Mucosa of rectum (tissue), 2 donors: ENCODE measurements at regions not wholly inside any gene's neighbourhood (a gene's known extent, or its start where the extent isn't known, plus 50 kb on each side); places are given as distances from the start of the nearest gene placed in this dataset.

ENCODE experiments used
- H3K27ac ChIP-seq, 2 donors: one replicate each; pipeline ENCODE4 v1.7.0; 2013; ENCODE audit warnings: inconsistent platforms in 2 of 2, low read depth in 2 of 2, low read length in 2 of 2
- H3K27me3 ChIP-seq, 2 donors: one replicate each; pipeline ENCODE4 v1.7.0; 2013; ENCODE audit warnings: low read length in 2 of 2; ENCODE audit not compliant: control insufficient read depth in 2 of 2, insufficient read depth in 2 of 2
- H3K36me3 ChIP-seq, 2 donors: one replicate each; pipeline ENCODE4 v1.7.0; 2013; ENCODE audit warnings: low read length in 2 of 2; ENCODE audit not compliant: control insufficient read depth in 2 of 2, insufficient read depth in 2 of 2
- H3K4me1 ChIP-seq, 2 donors: one replicate each; pipeline ENCODE4 v1.7.0; 2013; ENCODE audit warnings: low read length in 2 of 2, mild to moderate bottlenecking in 1 of 2; ENCODE audit not compliant: control insufficient read depth in 2 of 2, insufficient read depth in 2 of 2
- H3K4me3 ChIP-seq, 2 donors: one replicate each; pipeline ENCODE4 v1.7.0; 2013; ENCODE audit warnings: low read length in 2 of 2
- H3K9ac ChIP-seq, 2 donors: one replicate each; pipeline ENCODE4 v1.7.0; 2013; ENCODE audit warnings: low read length in 2 of 2, low read depth in 1 of 2, mild to moderate bottlenecking in 1 of 2
- H3K9me3 ChIP-seq, 2 donors: one replicate each; pipeline ENCODE4 v1.7.0; 2013; ENCODE audit warnings: low read length in 2 of 2; ENCODE audit not compliant: control insufficient read depth in 2 of 2
- donor health status: healthy.
- donor health status: Normal muscosa, but diverticular disease.

GRCh38 chr5:9781890-9782289, 151.7 kb upstream of the TAS2R1 start:
- H3K27me3 ChIP-seq, result no peaks in the 10 kb centered on the region
- H3K4me1 ChIP-seq, result peaks cover 0 to 5% of the 10 kb centered on the region in 2 donors
- H3K4me3 ChIP-seq, result no peak overlapping the region
- H3K9me3 ChIP-seq, result no peaks in the 10 kb centered on the region
- H3K27ac ChIP-seq, result peak overlapping the region in 1 of 2 donors; percentile 10
- H3K9ac ChIP-seq, result no peak overlapping the region
- no peaks in the 10 kb centered on the region for H3K36me3 ChIP-seq

DNA sequence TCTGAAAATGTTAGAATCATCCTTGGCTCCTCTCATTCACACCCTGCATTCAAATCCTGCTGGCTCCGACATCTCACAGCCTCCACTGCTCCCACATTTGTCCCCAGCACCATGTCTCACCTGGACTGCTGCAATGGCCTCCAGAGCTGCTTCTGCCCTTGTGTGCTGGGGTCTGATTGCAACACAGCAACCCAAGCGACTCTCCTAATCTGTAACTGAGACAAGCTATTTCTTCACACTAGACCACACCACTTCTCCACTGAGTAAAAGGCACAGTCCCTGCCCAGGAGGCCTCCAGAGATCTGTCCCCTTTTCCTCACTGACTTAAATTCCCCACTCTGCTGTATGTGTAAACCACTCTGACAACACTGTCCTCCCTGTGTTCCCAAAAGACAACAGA, 151.1 kb upstream of the TAS2R1 start:
- peaks cover 0 to 5% of the 10 kb centered on the region in 2 donors for H3K4me1 ChIP-seq

GRCh38 chr5:9780501-9780900, 150.3 kb upstream of the TAS2R1 start:
- Histone ChIP-seq H3K27ac (no peak overlapping the region), H3K36me3 (no peaks in the 10 kb centered on the region), H3K4me1 (peaks cover 0 to 5% of the 10 kb centered on the region in 2 donors), H3K27me3 (no peaks in the 10 kb centered on the region), H3K9ac (no peak overlapping the region), H3K4me3 (no peak overlapping the region), H3K9me3 (no peaks in the 10 kb centered on the region)

More for the DNA sequence above, 151.1 kb upstream of the TAS2R1 start:
- Histone ChIP-seq H3K9ac (no peak overlapping the region), H3K36me3 (no peaks in the 10 kb centered on the region), H3K27me3 (no peaks in the 10 kb centered on the region), H3K4me3 (no peak overlapping the region), H3K9me3 (no peaks in the 10 kb centered on the region), H3K27ac (no peak overlapping the region)

DNA sequence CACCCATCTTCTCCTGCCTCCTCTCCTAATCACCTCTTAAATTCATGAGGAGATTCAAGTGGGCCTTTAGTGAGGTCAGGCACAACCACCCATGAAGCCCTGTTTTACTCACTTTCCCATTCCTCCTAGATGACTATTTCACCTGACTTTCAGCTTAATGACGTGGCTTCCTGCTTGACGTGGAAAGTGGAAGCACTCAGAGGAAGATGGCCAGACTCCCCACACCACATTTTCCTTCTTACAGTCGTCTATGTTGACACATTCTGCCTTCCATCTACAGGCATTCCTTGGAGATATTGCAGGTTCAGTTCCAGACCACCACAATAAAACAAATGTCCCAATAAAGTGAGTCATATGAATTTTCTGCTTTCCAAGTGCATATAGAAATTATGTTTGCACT, 146.4 kb upstream of the TAS2R1 start:
- H3K36me3 ChIP-seq, result no peaks in the 10 kb centered on the region
- no peaks in the 10 kb centered on the region for H3K9me3 ChIP-seq
- H3K27ac ChIP-seq, result no peak overlapping the region
- H3K27me3 ChIP-seq, result no peaks in the 10 kb centered on the region
- H3K4me1 ChIP-seq, result no peaks in the 10 kb centered on the region
- no peak overlapping the region for H3K4me3 ChIP-seq
- H3K9ac ChIP-seq, result no peak overlapping the region

GRCh38 chr5:9775339-9775738, 145.2 kb upstream of the TAS2R1 start:
- Histone ChIP-seq H3K4me1 (no peaks in the 10 kb centered on the region), H3K9ac (no peak overlapping the region), H3K27me3 (no peaks in the 10 kb centered on the region)

GRCh38 chr5:9774472-9775079, 144.4 kb upstream of the TAS2R1 start:
- H3K27ac ChIP-seq, result no peak overlapping the region
- no peaks in the 10 kb centered on the region for H3K36me3 ChIP-seq
- no peaks in the 10 kb centered on the region for H3K4me1 ChIP-seq
- H3K9ac ChIP-seq, result no peak overlapping the region
- H3K9me3 ChIP-seq, result no peaks in the 10 kb centered on the region
- no peaks in the 10 kb centered on the region for H3K27me3 ChIP-seq
- H3K4me3 ChIP-seq, result no peak overlapping the region

More at GRCh38 chr5:9775339-9775738, 145.2 kb upstream of the TAS2R1 start:
- Histone ChIP-seq H3K4me3 (no peak overlapping the region), H3K27ac (no peak overlapping the region), H3K36me3 (no peaks in the 10 kb centered on the region), H3K9me3 (no peaks in the 10 kb centered on the region)

DNA sequence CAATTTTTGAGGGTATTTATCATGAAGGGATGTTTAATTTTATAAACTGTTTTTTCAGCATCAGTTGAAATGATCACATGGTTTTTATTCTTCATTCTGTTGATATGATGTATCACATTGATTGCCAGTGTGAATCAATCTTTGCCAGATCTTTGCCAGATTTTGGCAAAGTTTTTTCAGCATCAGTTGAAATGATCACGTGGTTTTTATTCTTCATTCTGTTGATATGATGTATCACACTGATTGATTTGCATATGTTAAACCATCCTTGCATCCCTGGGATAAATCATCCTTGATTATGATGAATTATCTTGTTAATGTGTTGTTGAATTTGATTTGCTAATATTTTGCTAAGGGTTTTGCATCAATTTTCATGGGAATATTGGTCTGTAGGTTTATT, 140.9 kb upstream of the TAS2R1 start:
- Histone ChIP-seq H3K36me3 (no peaks in the 10 kb centered on the region), H3K9ac (no peak overlapping the region), H3K9me3 (no peaks in the 10 kb centered on the region), H3K4me3 (no peak overlapping the region), H3K4me1 (no peaks in the 10 kb centered on the region), H3K27me3 (no peaks in the 10 kb centered on the region), H3K27ac (no peak overlapping the region)

- Histone ChIP-seq H3K36me3 (no peaks in the 10 kb centered on the region), H3K27me3 (no peaks in the 10 kb centered on the region), H3K4me1 (no peaks in the 10 kb centered on the region)
Measured at GRCh38 chr5:9766581-9766980, 136.4 kb upstream of the TAS2R1 start.

DNA sequence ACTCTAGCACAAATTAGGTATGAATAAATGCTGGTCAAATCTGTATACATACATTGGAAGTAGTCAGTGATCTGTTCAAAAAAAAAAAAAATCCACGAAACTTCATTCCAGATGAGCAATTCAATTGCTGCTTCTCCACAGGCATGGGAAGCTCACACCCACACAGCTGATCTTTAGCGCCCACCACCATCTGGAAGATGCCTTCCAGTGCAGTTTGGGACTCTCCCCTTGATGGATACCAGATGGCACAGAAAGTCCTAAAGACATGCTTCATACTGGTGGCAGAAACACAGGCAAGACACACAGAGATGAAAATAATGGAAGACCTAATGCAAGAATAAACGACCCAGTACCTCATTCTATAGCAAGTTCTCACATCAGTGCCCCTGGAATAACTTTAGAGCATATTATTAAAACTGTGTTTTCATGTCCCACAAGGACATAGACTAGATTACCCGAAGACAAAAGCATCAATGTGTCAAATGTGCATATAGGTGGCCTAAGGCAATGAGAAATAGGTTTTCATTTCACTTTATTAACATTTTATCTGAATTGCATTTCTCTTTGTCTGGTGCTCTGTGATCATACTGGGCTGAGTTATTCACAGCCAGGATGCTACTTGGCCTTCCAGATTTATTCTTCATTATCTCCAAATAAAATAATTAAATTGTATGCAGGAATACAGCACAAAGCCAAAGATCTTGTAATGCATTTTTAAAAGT, 135.4 kb upstream of the TAS2R1 start:
- Histone ChIP-seq H3K36me3 (no peaks in the 10 kb centered on the region), H3K4me1 (no peaks in the 10 kb centered on the region)

More at GRCh38 chr5:9766581-9766980, 136.4 kb upstream of the TAS2R1 start:
- no peak overlapping the region for H3K27ac ChIP-seq
- no peak overlapping the region for H3K9ac ChIP-seq
- no peak overlapping the region for H3K4me3 ChIP-seq
- H3K9me3 ChIP-seq, result no peaks in the 10 kb centered on the region

DNA sequence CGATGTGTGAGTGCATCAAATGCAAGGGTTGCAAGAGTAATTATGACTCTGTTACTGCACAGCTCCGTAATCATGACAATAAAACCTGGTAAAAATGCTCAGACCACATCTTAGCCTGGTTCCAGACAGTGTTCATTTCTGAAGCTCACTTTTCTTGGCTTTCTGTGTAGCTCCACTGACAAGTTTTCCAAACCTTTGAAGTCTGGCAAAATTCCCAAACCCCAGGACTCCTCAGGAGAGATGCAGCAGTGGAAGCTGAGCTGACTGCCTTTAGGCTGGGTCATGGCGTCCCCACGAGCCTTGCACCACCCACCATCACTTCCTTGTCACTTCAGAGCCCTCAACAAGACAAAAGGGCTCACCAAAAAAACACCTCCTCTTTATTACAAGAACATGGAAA, 131.6 kb upstream of the TAS2R1 start:
- Histone ChIP-seq H3K36me3 (no peaks in the 10 kb centered on the region), H3K27me3 (no peaks in the 10 kb centered on the region), H3K4me1 (no peaks in the 10 kb centered on the region), H3K9me3 (no peaks in the 10 kb centered on the region), H3K27ac (no peak overlapping the region), H3K9ac (no peak overlapping the region), H3K4me3 (no peak overlapping the region)

More for the DNA sequence above, 135.4 kb upstream of the TAS2R1 start:
- Histone ChIP-seq H3K9me3 (no peaks in the 10 kb centered on the region), H3K4me3 (no peak overlapping the region), H3K27me3 (no peaks in the 10 kb centered on the region), H3K27ac (no peak overlapping the region), H3K9ac (no peak overlapping the region)
